COLO829 (cell line): ENCODE measurements at regions not wholly inside any gene's neighbourhood (a gene's known extent, or its start where the extent isn't known, plus 50 kb on each side); places are given as distances from the start of the nearest gene placed in this dataset.

ENCODE experiments used
- DNase-seq: peaks from one replicate; pipeline ENCODE4 v3.0.0; 2012; ENCODE audit warnings: low spot score

- no peak for DNase-seq
These were observed 442.2 kb upstream of the CELF4 start for GRCh38 chr18:38007676-38008330.

GRCh38 chr18:38007026-38007425 lies 441.4 kb upstream of the CELF4 start:
- no peak for DNase-seq

GRCh38 chr18:38006541-38006940 lies 440.9 kb upstream of the CELF4 start:
- no peak for DNase-seq

GRCh38 chr18:37997695-37998094 lies 432.1 kb upstream of the CELF4 start:
- DNase-seq: no peak

GRCh38 chr18:37987901-37988300 lies 422.3 kb upstream of the CELF4 start:
- DNase-seq: no peak

GRCh38 chr18:37986665-37987064 lies 421.1 kb upstream of the CELF4 start:
- DNase-seq: no peak

- no peak for DNase-seq
These were observed 419.5 kb upstream of the CELF4 start for GRCh38 chr18:37985126-37985525.

GRCh38 chr18:37980556-37980955 lies 415.0 kb upstream of the CELF4 start:
- no peak for DNase-seq

- no peak for DNase-seq
These were observed 409.8 kb upstream of the CELF4 start for GRCh38 chr18:37975446-37975845.

- no peak for DNase-seq
These were observed 401.7 kb upstream of the CELF4 start for GRCh38 chr18:37967261-37967660.

GRCh38 chr18:37965572-37965970 lies 400.0 kb upstream of the CELF4 start:
- no peak for DNase-seq

- no peak for DNase-seq
These were observed 399.4 kb upstream of the CELF4 start for GRCh38 chr18:37964885-37965571.

GRCh38 chr18:37963837-37964236 lies 398.2 kb upstream of the CELF4 start:
- DNase-seq: no peak

GRCh38 chr18:37962316-37962966 lies 396.8 kb upstream of the CELF4 start:
- no peak for DNase-seq

- no peak for DNase-seq
These were observed 392.9 kb upstream of the CELF4 start for GRCh38 chr18:37958499-37958898.

GRCh38 chr18:37956902-37957301 lies 391.3 kb upstream of the CELF4 start:
- DNase-seq: no peak

- DNase-seq: no peak
These were observed 390.4 kb upstream of the CELF4 start for GRCh38 chr18:37956020-37956419.

- no peak for DNase-seq
These were observed 389.6 kb upstream of the CELF4 start for GRCh38 chr18:37955201-37955600.

- no peak for DNase-seq
These were observed 388.3 kb upstream of the CELF4 start for GRCh38 chr18:37953876-37954275.

- no peak for DNase-seq
These were observed 382.9 kb upstream of the CELF4 start for GRCh38 chr18:37948471-37948870.

- no peak for DNase-seq
These were observed 380.7 kb upstream of the CELF4 start for GRCh38 chr18:37946324-37946723.

- no peak for DNase-seq
These were observed 379.2 kb upstream of the CELF4 start for GRCh38 chr18:37944700-37945270.

- DNase-seq: no peak
These were observed 371.7 kb upstream of the CELF4 start for GRCh38 chr18:37937287-37937686.
